ENCODE measurements at regions not wholly inside any gene's neighbourhood (a gene's known extent, or its start where the extent isn't known, plus 50 kb on each side); places are given as distances from the start of the nearest gene placed in this dataset.

DNA sequence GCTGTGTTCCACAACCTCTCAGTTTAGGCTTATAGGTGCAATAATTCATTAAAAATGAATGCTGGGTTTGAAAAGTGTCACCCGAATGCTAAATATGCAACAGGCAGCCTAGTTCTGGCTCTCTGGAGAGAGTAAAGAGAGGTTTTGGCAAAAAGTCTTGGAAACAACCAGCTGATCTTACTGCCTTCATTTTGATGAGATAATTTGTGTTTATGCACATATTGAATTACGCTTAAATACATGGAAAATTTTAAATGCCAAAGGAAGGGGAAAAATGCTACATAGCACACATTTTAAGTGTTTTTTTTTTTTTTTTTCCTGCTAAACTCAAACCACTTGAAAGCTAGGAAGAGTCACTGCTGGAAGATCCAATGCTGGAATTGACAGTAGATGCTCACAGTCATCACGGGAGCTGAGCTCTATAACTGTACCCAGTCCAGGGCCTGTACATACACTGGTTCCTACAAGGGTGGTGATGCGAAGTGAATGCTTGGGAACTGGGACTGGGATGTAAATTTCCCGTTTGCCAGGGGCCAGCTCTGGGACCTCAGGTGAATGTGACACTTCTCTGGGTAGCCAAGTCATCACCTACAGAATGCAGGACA is 151.5 kb downstream of the PFKFB3 start:
- TF ChIP-seq, protein P1, sequence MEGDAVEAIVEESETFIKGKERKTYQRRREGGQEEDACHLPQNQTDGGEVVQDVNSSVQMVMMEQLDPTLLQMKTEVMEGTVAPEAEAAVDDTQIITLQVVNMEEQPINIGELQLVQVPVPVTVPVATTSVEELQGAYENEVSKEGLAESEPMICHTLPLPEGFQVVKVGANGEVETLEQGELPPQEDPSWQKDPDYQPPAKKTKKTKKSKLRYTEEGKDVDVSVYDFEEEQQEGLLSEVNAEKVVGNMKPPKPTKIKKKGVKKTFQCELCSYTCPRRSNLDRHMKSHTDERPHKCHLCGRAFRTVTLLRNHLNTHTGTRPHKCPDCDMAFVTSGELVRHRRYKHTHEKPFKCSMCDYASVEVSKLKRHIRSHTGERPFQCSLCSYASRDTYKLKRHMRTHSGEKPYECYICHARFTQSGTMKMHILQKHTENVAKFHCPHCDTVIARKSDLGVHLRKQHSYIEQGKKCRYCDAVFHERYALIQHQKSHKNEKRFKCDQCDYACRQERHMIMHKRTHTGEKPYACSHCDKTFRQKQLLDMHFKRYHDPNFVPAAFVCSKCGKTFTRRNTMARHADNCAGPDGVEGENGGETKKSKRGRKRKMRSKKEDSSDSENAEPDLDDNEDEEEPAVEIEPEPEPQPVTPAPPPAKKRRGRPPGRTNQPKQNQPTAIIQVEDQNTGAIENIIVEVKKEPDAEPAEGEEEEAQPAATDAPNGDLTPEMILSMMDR (IDR thresholded peaks at IDR 0.05; ENCODE audit: low read depth, low read length, poor library complexity, severe bottlenecking) = no peak
- TF ChIP-seq EZH2phosphoT487 (IDR thresholded peaks at IDR 0.05; ENCODE audit: borderline replicate concordance, low read length) = no peak
